ENCODE measurements at regions not wholly inside any gene's neighbourhood (a gene's known extent, or its start where the extent isn't known, plus 50 kb on each side); places are given as distances from the start of the nearest gene placed in this dataset.
"Not testable (repeated sequence)": the region's sequence is repeated elsewhere in the genome, so short reads cannot be mapped to it uniquely, and the experiment has no call there.

GRCh38 chr9:71587576-71588362 lies 180.5 kb downstream of the CEMIP2 start:
- peak; percentile 30 for DNase-seq

- no peak for DNase-seq
Observed at GRCh38 chr9:71583792-71584191, 184.5 kb downstream of the CEMIP2 start.

GRCh38 chr9:71582347-71582746 lies 186.0 kb downstream of the CEMIP2 start:
- no peak for DNase-seq

GRCh38 chr9:71581101-71581500 lies 187.2 kb downstream of the CEMIP2 start:
- DNase-seq = no peak

GRCh38 chr9:71571186-71571585 lies 197.1 kb downstream of the CEMIP2 start:
- DNase-seq = no peak

GRCh38 chr9:71567890-71568289 lies 200.4 kb downstream of the CEMIP2 start:
- DNase-seq = no peak

- no peak for DNase-seq
Observed at GRCh38 chr9:71562140-71562539, 206.2 kb downstream of the CEMIP2 start.

GRCh38 chr9:71557310-71557709 lies 211.0 kb downstream of the CEMIP2 start:
- DNase-seq = no peak

GRCh38 chr9:71552480-71552879 lies 215.8 kb downstream of the CEMIP2 start:
- no peak for DNase-seq

- no peak for DNase-seq
Observed at GRCh38 chr9:71549023-71549422, 219.3 kb downstream of the CEMIP2 start.

GRCh38 chr9:71544464-71544863 lies 223.8 kb downstream of the CEMIP2 start:
- DNase-seq = no peak

- no peak for DNase-seq
Observed at GRCh38 chr9:71541436-71541835, 226.9 kb downstream of the CEMIP2 start.

- no peak for DNase-seq
Observed at GRCh38 chr9:71524996-71525580, 243.2 kb downstream of the CEMIP2 start.

GRCh38 chr9:71524516-71524915 lies 243.8 kb downstream of the CEMIP2 start:
- DNase-seq = no peak

- DNase-seq = no peak
Observed at GRCh38 chr9:71521132-71521531, 247.2 kb downstream of the CEMIP2 start.

GRCh38 chr9:71519098-71519696 lies 249.1 kb downstream of the CEMIP2 start:
- no peak for DNase-seq

- no peak for DNase-seq
Observed at GRCh38 chr9:71518045-71518827, 250.1 kb downstream of the CEMIP2 start.

- DNase-seq = no peak
Observed at GRCh38 chr9:71515626-71516025, 252.7 kb downstream of the CEMIP2 start.

GRCh38 chr9:71515107-71515506 lies 253.2 kb downstream of the CEMIP2 start:
- no peak for DNase-seq

GRCh38 chr9:71514344-71514975 lies 253.9 kb downstream of the CEMIP2 start:
- DNase-seq = no peak

- no peak for DNase-seq
Observed at GRCh38 chr9:71509054-71509453, 259.3 kb downstream of the CEMIP2 start.

GRCh38 chr9:71508141-71508540 lies 260.2 kb downstream of the CEMIP2 start:
- DNase-seq = not testable (repeated sequence)

- no peak for DNase-seq
Observed at GRCh38 chr9:71506821-71507220, 261.5 kb downstream of the CEMIP2 start.

Measured in stimulated activated CD4-positive, alpha-beta T cell treated with anti-CD3 and anti-CD28 coated beads, Interleukin-1b, Interleukin-23, amount 100 ng/mL, for 48 hours (primary cell).